NCI-H2196 treated with DMSO at 0.1 percent for 48 hours (cell line): ENCODE measurements at regions not wholly inside any gene's neighbourhood (a gene's known extent, or its start where the extent isn't known, plus 50 kb on each side); places are given as distances from the start of the nearest gene placed in this dataset.
"Not testable (repeated sequence)": the region's sequence is repeated elsewhere in the genome, so short reads cannot be mapped to it uniquely, and the experiment has no call there.

ENCODE experiments used
- DNase-seq: peaks from one replicate; lab custom pipeline; 2025; ENCODE audit not compliant: unreplicated experiment; lab: John Stamatoyannopoulos, UW

- DNase-seq, result no peak
Measured at GRCh38 chr1:56285554-56286402, 293.6 kb downstream of the PLPP3 start.

GRCh38 chr1:56284928-56285327, 294.4 kb downstream of the PLPP3 start:
- no peak for DNase-seq

GRCh38 chr1:56278061-56278460, 301.3 kb downstream of the PLPP3 start:
- no peak for DNase-seq

DNA sequence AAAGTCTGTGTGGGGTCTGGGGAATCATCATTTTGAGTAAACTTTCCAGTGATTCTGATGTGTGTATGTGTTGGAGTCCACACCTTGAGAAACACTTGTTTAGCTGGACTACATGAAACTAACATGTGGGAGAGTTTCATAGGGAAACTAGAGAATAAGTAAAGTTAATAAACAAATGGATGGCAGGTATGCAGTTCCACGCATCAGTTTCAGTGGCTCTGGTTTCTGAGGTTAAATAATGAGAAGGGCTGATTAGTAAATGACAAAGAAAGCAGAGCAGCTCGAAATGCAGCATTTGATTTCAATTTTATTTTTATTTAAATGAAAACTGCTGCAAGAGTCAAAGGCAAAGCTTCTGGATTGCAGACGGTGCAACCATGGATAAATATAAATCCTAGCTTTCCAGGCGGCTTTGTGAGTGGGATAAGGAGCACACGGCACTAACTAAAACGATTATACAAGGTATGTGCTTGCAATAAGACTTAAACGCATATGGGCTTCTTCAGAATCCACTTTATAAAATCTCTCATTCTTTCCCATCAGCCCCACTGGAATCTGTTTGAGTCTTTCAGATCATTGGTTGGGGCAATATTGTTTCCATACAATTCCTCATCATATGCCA, 310.7 kb downstream of the PLPP3 start:
- no peak for DNase-seq

GRCh38 chr1:56267611-56268010, 311.8 kb downstream of the PLPP3 start:
- DNase-seq, result no peak

DNA sequence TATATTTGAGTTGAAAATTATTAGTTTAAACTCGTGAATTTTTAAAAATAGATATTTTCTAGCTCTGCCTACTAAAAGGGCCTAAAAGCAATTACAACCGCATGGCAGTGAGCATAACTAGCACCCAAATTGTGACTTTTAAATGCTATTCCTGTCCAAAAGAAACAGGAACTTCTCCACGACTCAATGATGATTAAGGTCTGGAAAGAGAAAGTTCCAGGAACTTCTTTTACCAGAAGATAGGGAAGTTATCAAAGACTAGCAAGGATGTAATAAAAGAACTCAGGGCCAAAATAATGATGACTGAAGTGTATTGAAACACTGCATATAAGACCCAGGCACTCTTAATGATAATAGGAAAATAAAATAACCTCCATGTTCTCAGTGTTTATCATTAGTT, 313.0 kb downstream of the PLPP3 start:
- DNase-seq, result no peak

GRCh38 chr1:56265216-56265615, 314.1 kb downstream of the PLPP3 start:
- no peak for DNase-seq

- DNase-seq, result no peak
Measured at GRCh38 chr1:56263908-56264307, 315.5 kb downstream of the PLPP3 start.

DNA sequence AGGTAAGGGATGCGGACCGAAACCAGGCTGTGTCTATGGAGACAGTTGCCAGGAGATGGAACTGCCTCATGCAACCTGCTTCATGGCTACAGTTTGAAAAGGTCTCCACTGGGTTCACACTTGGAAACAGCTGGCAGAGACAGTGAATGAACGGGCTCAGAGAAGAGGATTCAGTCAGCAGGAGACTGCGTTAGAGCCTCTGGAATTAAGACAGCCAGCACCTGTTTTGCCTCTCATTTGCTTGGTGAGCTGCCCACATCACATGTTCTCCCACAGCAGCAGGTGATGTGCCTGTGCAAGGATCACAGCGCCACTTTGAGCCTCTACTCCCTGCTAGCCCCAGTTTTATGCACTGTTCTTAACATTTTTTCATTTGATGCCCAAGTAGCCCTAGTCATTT, 321.0 kb downstream of the PLPP3 start:
- peak; percentile 8 for DNase-seq

DNA sequence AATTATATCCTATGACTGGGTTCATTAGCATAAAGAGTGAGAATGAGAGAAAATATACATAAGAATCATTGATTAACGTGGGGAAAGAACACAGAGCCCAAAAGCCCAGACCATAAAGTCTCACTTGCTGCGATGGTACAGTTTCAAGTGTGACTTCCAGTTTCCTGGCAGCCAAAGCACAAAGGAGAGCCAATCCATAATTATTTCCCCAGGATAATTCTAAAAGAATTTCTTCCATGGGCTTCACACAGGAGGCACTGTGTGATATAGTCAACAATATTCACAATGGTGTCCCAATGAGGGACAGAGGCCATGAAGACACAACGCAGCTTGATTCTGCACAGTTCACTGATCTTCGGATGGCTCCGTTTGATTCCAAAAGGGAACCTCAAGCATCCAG, 321.6 kb downstream of the PLPP3 start:
- no peak for DNase-seq

DNA sequence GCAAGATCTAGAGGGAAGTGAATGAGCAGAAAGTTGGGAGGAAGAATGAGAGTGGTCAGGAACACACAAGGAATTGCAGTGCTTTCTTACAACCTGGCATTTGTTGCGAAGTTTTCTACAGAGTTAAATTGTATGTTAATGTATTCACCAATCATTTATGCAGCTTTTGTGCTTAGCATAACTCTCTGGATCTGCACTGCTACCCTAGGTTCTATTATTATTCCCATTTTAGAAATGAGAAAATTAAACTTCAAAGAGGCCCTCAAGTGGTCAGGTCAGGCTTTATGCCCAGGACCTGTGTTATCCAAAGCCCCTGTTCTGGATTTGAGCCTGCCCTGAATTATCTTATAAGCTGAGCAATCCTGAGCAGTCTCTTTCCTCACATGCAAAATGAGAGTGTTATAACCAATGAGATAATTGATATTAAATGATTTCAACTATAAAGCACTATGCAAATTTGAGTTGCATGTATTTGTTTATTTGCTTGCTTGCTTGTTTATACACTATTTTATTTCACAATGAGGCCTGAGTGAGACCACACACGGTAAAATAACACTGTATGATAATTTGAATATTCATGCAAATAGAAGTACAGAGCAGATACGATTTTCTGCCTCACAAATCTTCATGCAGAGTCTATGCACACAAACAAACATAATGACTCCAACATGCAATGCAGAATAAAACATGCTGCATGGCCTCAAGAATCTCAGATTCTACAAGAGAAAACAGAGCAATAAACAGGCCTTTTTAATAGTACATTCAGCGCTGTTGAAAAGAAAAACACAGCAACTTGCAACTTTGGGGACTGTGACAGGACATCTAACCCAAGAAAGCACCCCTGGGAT, 323.0 kb downstream of the PLPP3 start:
- DNase-seq, result no peak

DNA sequence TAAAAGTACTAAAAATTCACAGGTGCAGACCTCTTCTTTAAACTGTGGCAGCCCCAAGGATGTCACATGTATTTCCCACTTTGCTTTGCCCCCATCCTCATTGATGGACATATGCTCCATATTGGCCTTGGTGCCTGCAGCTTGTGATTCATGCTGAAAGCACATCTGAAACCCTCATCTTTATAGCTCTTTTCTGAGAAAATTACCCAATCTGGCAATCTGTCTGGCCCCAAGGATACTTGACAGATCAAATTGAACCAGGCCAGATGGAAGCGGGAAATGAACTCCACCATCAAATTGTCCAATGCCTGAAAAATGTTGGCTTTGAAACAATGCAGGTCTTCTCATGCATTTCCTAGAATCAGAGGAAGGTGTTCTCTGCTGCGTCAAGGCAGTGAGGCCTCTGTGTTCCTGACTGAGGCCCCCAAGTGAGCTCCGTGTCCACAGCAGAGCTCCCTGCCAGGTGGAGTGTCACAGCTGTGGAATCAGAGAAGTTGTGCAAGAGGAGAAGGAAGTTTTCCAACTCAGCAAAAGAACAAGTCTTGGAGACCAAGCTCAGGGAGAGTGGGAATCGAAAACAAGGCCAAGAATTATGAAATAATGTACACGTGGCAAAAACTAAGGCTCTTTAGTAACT, 323.7 kb downstream of the PLPP3 start:
- DNase-seq, result no peak

DNA sequence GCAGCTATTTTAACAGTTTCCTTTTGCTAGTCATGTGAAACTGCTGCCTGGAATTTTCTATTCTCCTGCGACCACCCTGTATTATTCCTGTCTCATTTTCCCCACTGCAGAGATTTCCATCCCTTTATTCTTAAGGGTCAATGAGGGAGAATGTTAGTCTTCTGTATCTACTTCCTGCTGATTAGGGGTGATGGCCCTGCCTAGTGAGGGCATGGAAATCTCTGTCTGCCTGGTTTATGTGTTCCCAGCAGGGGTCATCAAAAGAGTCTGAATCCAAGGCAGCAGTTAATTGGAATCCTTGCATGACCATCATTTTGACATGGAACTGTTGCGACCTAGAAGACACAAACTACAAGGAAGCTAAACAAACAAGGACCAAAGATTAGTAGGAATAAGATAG, 325.2 kb downstream of the PLPP3 start:
- no peak for DNase-seq

- DNase-seq, result no peak
Measured at GRCh38 chr1:56250809-56251208, 328.6 kb downstream of the PLPP3 start.

DNA sequence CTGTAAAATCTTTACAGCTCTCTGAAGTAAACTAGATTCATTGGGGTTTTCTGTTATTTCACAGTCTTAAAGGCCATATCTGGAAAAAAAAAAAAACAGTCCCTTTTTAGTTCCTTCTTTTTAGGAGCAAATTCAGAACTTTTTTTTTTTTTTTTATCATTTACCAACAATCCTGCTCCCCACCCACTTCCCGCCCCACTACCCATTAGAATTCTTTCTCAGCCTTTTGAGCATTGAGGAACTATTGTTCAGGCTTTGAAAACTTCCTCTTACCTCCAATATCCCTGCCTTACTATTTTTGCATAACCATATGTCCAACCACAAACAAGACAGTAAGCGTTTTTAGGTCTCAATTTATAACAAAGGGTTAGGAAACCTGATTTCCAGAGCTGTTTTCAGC, 330.1 kb downstream of the PLPP3 start:
- no peak for DNase-seq

DNA sequence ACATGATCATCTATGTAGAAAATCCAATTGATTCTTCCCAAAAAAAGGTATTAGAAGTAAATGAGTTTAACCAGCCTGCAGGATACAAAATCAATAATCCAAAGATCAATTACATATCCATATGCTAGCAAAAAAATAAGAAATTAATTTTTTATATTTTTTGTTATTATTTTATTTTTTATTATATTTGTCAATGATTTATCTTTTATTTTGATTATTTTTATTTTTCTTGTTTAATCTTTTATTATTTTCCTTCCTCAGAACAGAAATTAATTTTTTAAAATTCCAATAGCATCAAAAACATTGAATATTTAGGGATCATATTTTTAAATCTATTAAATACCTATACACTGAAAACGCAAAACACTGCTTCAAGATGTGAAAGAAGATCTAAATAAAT, 331.2 kb downstream of the PLPP3 start:
- no peak for DNase-seq

DNA sequence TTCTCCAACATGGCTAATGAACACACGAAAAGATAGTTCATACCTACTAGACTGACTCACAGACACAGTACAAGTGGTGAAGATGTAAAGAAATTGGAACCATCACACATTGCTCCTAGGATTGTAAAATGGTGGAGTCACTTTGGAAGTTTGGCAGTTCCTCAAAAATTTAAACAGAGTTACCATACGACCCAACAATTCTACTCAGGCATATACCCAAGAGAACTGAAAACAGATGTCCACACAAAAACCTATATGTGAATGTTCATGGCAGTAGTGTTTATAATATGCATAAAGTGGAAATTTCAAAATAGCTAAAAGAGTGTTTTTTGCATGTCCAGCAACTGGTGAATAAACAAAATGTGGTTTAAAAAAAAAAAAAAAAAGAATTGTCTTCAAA, 332.6 kb downstream of the PLPP3 start:
- not testable (repeated sequence) for DNase-seq

- DNase-seq, result no peak
Measured at GRCh38 chr1:56240400-56240799, 339.0 kb downstream of the PLPP3 start.

DNA sequence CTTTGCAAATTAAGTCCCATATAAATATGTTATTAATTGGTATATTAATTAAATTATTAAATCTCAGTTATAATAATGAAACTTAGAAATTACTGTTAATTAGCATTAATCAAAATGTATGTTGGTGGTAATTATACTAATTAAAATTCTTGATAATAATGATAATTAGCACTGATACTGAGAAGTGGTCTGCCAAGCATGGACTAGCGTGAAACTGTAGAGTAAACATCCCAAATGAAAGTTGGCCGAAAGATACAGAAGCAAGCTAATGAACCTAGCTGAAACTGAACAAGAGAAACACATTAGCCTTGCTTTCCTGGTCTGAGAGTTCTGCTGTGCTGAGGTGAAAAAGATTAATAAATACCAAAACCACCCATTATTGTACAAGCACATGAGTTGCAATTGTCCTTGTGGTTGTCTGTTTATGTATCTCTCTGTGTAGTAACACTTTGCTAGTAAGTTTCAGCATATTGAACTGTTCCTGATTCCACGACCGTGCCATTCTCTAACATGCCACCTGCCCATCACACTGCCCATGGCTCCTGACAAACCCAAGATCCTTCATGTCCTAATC, 341.8 kb downstream of the PLPP3 start:
- no peak for DNase-seq

DNA sequence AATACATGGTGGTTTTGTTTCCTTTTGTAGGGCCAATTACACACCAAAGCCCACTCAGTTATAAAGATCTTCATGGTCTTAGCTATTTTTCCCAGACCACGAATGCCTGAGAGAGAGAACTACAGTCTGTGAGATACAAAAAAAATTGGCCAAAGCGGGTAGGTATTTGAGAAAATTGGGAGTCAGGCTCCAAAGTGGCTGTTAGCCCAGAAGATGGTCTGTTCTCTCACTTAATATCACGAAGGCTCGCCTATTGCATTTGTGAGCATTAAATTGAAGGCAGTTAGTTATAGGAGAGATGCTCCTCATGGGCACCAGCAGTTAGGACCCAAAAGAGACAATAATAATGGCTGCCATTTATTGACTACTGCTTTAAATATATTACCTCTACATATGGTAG, 342.7 kb downstream of the PLPP3 start:
- DNase-seq, result no peak

DNA sequence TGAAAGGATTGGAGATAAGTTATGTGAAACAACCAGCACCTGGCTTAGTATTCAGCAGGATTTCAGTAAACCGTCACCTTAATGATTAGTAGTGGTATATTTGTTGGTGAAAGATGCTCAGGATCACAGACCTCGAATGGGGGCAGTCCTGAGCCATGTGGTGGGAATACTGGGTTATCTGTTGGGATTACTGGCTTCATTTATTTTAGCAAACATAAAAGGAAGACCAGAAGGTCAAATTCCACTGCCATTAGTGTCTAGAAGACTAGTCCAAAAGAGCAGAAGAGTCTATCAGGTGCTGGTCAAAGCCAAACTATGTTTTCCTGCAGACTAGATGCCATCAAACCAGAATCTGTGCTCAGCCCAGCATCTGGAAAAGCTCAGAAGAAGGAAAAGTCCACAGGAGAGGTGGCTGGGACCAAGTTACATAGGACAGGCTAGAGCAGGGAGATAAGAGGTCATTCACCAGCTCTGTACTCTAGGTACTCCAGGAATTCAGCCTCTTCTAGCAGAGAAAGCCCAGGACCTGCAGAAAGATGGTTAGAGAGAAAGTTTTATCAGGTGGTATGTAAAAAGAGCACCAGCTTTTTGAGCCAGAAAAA, 343.4 kb downstream of the PLPP3 start:
- no peak for DNase-seq
